DOHH2 (cell line): ENCODE measurements at regions not wholly inside any gene's neighbourhood (a gene's known extent, or its start where the extent isn't known, plus 50 kb on each side); places are given as distances from the start of the nearest gene placed in this dataset.

ENCODE experiments used
- CTCF ChIP-seq: fragments of 200-600 bp; sonication (generic); IDR thresholded peaks from one replicate; pipeline ENCODE4 v1.5.1; 2014; ENCODE audit warnings: antibody characterized with exemption, mild to moderate bottlenecking, low read depth, low read length; ENCODE audit not compliant: poor library complexity, severe bottlenecking
- EZH2phosphoT487 ChIP-seq: fragments of 200-600 bp; sonication (generic); IDR thresholded peaks from 2 replicates; pipeline ENCODE4 v1.6.1; 2017; ENCODE audit warnings: borderline replicate concordance, mild to moderate bottlenecking, antibody characterized with exemption, low read length, moderate library complexity, mixed read lengths

GRCh38 chr14:23707415-23707814 lies 71.3 kb downstream of the DHRS2 start:
- no peak for TF ChIP-seq CTCF
- TF ChIP-seq EZH2phosphoT487, result no peak
